Panc1 (cell line): ENCODE measurements at regions not wholly inside any gene's neighbourhood (a gene's known extent, or its start where the extent isn't known, plus 50 kb on each side); places are given as distances from the start of the nearest gene placed in this dataset.

Experiments used
- ATAC-seq: fragments of 200-7000 bp; cut with Tn5 transposase; 2 replicates; pipeline ENCODE4 v1.9.1; 2020; ENCODE audit warnings: mild to moderate bottlenecking, moderate library complexity
- BruUV-seq: library from RNA; stranded (reverse); fragments of 400-500 nt; replicated peaks from 2 replicates; lab custom pipeline; 2021; lab: Mats Ljungman, UMichigan
- CTCF ChIA-PET: fragments of 300-600 bp; sonication (Branson Sonifier 250); formaldehyde crosslinking; loops from one replicate; lab custom pipeline; 2022; ENCODE audit warnings: antibody characterized with exemption; lab: Charles Lee
- POLR2A ChIA-PET: fragments of 300-600 bp; sonication (Branson Sonifier 250); formaldehyde crosslinking; loops from one replicate; lab custom pipeline; 2022; ENCODE audit warnings: antibody characterized with exemption; lab: Charles Lee
- DNase-seq: peaks from one replicate; pipeline ENCODE4 v3.0.0-alpha.2; 2010; ENCODE audit warnings: low read depth, low spot score
- H3K27ac ChIP-seq: 2 replicates; pipeline ENCODE4 v1.5.1; 2011; ENCODE audit warnings: mild to moderate bottlenecking, low read length, inconsistent platforms
- H3K27me3 ChIP-seq: fragments of 200-500 bp; sonication (Bioruptor generic); 2 replicates; pipeline ENCODE4 v1.6.0; 2014; ENCODE audit warnings: low read length, inconsistent platforms; ENCODE audit not compliant: control insufficient read depth, insufficient read depth
- H3K36me3 ChIP-seq: fragments of 200-500 bp; sonication (Bioruptor generic); 2 replicates; pipeline ENCODE4 v1.5.1; 2014; ENCODE audit warnings: inconsistent platforms, mild to moderate bottlenecking, low read length, moderate library complexity; ENCODE audit not compliant: control insufficient read depth, insufficient read depth
- H3K4me1 ChIP-seq: 2 replicates; pipeline ENCODE4 v1.5.1; 2011; ENCODE audit warnings: inconsistent platforms, mild to moderate bottlenecking, low read length, moderate library complexity; ENCODE audit not compliant: control insufficient read depth, insufficient read depth
- H3K4me3 ChIP-seq, 2 experiments: 2 replicates each; pipeline ENCODE4 v1.5.1; 2011 to 2012; ENCODE audit warnings: low read depth in 2 of 2, low read length in 2 of 2, mild to moderate bottlenecking in 2 of 2, inconsistent platforms in 1 of 2, moderate library complexity in 1 of 2
- H3K9me3 ChIP-seq: fragments of 200-500 bp; sonication (Bioruptor generic); 2 replicates; pipeline ENCODE4 v1.5.1; 2014; ENCODE audit warnings: low read depth, mild to moderate bottlenecking, inconsistent platforms, low read length, moderate library complexity; ENCODE audit not compliant: control insufficient read depth, insufficient read depth
- POLR2AphosphoS5 ChIP-seq: IDR thresholded peaks from 2 replicates; pipeline ENCODE4 v1.6.1; 2012; ENCODE audit warnings: mild to moderate bottlenecking, low read depth, low read length, moderate library complexity
- SIN3A ChIP-seq: IDR thresholded peaks from 2 replicates; pipeline ENCODE4 v1.6.1; 2012; ENCODE audit warnings: low read depth, mild to moderate bottlenecking, low read length, moderate library complexity, borderline replicate concordance; ENCODE audit not compliant: insufficient read depth
- TCF7L2 ChIP-seq: IDR thresholded peaks from 2 replicates; pipeline ENCODE4 v1.6.1; 2011; ENCODE audit warnings: mild to moderate bottlenecking, low read depth, low read length, inconsistent platforms
- in situ Hi-C: cut with HindIII; loops from 2 replicates; pipeline ENCODE4 v1.10.0; 2016; ENCODE audit warnings: low sequenced_read_pairs, low pct_unique_long_range_greater_than_20kb
- intact Hi-C: fragments of 100-400 bp; cut with micrococcal nuclease; formaldehyde crosslinking; loops from one replicate; pipeline ENCODE4 v1.10.0; 2022; ENCODE audit not compliant: unreplicated experiment
- TF ChIP-seq, protein P1 (sequence below), 2 experiments: IDR thresholded peaks; 2 replicates each; pipeline ENCODE4 v1.6.1; 2011 to 2012; ENCODE audit warnings: low read depth in 2 of 2, control low read depth in 1 of 2, low read length in 1 of 2, mild to moderate bottlenecking in 1 of 2, moderate library complexity in 1 of 2; ENCODE audit not compliant: insufficient read depth in 1 of 2
- TF ChIP-seq, protein P2 (sequence below): fragments of 450-650 bp; IDR thresholded peaks from 2 replicates; pipeline ENCODE4 v1.5.1; 2017; ENCODE audit warnings: mild to moderate bottlenecking

DNA sequence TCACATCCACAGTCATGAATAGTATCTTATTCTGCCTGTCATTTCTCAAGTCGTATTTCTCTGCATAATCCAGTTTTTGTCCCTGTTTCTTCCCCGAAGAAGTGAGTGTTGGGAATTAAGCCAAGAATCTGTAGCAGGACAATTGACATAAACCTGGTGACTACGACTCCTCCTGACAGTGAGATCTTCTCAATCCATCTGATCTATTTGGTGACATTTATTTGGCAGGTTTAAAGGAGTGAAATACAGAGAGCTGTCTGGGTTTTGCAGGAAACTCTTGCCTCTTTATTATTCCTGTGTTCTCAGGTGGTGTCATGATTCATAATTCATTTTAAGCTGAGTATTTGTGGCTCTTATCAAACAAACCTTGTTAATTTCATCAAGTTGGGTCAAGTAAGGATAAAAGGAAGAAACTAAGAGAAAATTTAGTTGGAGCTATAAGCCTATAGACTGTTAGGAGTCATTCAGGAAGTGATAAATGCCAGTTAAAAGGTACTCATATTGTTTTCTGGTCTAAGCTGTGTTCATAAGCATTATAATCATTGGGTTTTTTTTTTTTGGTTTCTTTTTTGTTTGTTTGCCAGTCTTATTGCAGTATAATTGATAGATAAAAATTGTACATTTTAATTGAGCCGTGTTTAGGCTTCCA, 95.9 kb upstream of the PCSK1 start:
- Histone ChIP-seq H3K4me3 (no peak overlapping the region), H3K9me3 (no peaks in the 10 kb centered on the region), H3K4me1 (no peaks in the 10 kb centered on the region), H3K36me3 (no peaks in the 10 kb centered on the region), H3K27me3 (peaks cover 6% of the 10 kb centered on the region; the same call in 1 of the 2 replicates), H3K27ac (no peak overlapping the region)
- TF ChIP-seq, protein P1, sequence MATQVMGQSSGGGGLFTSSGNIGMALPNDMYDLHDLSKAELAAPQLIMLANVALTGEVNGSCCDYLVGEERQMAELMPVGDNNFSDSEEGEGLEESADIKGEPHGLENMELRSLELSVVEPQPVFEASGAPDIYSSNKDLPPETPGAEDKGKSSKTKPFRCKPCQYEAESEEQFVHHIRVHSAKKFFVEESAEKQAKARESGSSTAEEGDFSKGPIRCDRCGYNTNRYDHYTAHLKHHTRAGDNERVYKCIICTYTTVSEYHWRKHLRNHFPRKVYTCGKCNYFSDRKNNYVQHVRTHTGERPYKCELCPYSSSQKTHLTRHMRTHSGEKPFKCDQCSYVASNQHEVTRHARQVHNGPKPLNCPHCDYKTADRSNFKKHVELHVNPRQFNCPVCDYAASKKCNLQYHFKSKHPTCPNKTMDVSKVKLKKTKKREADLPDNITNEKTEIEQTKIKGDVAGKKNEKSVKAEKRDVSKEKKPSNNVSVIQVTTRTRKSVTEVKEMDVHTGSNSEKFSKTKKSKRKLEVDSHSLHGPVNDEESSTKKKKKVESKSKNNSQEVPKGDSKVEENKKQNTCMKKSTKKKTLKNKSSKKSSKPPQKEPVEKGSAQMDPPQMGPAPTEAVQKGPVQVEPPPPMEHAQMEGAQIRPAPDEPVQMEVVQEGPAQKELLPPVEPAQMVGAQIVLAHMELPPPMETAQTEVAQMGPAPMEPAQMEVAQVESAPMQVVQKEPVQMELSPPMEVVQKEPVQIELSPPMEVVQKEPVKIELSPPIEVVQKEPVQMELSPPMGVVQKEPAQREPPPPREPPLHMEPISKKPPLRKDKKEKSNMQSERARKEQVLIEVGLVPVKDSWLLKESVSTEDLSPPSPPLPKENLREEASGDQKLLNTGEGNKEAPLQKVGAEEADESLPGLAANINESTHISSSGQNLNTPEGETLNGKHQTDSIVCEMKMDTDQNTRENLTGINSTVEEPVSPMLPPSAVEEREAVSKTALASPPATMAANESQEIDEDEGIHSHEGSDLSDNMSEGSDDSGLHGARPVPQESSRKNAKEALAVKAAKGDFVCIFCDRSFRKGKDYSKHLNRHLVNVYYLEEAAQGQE (IDR thresholded peaks at IDR 0.05; ENCODE audit: insufficient read depth in 1 of 2, low read depth in 2 of 2, low read length in 1 of 2): no peak
- no peak for TF ChIP-seq TCF7L2
- TF ChIP-seq, protein P2, sequence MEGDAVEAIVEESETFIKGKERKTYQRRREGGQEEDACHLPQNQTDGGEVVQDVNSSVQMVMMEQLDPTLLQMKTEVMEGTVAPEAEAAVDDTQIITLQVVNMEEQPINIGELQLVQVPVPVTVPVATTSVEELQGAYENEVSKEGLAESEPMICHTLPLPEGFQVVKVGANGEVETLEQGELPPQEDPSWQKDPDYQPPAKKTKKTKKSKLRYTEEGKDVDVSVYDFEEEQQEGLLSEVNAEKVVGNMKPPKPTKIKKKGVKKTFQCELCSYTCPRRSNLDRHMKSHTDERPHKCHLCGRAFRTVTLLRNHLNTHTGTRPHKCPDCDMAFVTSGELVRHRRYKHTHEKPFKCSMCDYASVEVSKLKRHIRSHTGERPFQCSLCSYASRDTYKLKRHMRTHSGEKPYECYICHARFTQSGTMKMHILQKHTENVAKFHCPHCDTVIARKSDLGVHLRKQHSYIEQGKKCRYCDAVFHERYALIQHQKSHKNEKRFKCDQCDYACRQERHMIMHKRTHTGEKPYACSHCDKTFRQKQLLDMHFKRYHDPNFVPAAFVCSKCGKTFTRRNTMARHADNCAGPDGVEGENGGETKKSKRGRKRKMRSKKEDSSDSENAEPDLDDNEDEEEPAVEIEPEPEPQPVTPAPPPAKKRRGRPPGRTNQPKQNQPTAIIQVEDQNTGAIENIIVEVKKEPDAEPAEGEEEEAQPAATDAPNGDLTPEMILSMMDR: no peak
- no peak for TF ChIP-seq SIN3A
- TF ChIP-seq POLR2AphosphoS5: no peak
- ChIA-PET POLR2A (no interaction called here), CTCF (interaction anchor here (0.7 kb wide), 1 partner anchor 19 kb away, joined by 5 read pairs; no protein-coding TSS in a partner anchor)
- ATAC-seq (no peak), DNase-seq (no peak)
- intact Hi-C loops: no loop called here
- BruUV-seq: no TSS peak
- in situ Hi-C loops: no loop called here

DNA sequence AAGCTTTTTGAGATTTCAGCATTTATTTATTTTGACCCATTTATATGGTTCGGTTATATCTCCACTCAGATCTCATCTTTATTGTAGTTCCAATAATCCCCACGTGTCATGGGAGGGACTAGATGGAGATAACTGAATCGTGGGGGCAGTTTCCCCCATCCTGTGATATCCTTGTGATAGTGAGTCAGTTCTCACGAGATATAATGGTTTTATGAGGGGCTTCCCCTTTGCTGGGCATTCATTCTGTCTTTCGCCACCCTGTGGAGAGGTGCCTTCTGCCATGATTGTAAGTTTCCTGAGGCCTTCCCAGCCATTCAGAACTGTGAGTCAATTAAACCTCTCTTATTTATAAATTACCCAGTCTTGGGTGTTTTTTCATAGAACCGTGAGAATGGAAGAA, 96.5 kb upstream of the PCSK1 start:
- Histone ChIP-seq H3K4me1 (no peaks in the 10 kb centered on the region), H3K9me3 (no peaks in the 10 kb centered on the region), H3K4me3 (no peak overlapping the region), H3K36me3 (no peaks in the 10 kb centered on the region), H3K27me3 (peaks cover 6% of the 10 kb centered on the region; the same call in 1 of the 2 replicates), H3K27ac (no peak overlapping the region)
- BruUV-seq: no TSS peak
- POLR2A ChIA-PET: no interaction called here
- intact Hi-C loops (no loop called here), in situ Hi-C loops (no loop called here)
- no peak for DNase-seq
- TF ChIP-seq SIN3A (no peak), POLR2AphosphoS5 (no peak), TCF7L2 (no peak)
- TF ChIP-seq, protein P1 (IDR thresholded peaks at IDR 0.05; ENCODE audit: insufficient read depth in 1 of 2, low read depth in 2 of 2, low read length in 1 of 2): no peak
- TF ChIP-seq, protein P2: no peak
- CTCF ChIA-PET: no interaction called here
- ATAC-seq: no peak
